H9 (cell line): ENCODE measurements at regions not wholly inside any gene's neighbourhood (a gene's known extent, or its start where the extent isn't known, plus 50 kb on each side); places are given as distances from the start of the nearest gene placed in this dataset.

Experiments
- DNase-seq: peaks from one replicate; pipeline ENCODE4 v3.0.0-alpha.2; 2017
- H2AFZ ChIP-seq: one replicate; pipeline ENCODE4 v1.6.1; 2013; ENCODE audit warnings: mild to moderate bottlenecking, low read length, control low read depth, moderate library complexity
- H2AK5ac ChIP-seq: 2 replicates; pipeline ENCODE4 v1.6.1; 2013; ENCODE audit warnings: low read length, control low read depth, mixed read lengths; ENCODE audit not compliant: insufficient read length
- H2BK120ac ChIP-seq: one replicate; pipeline ENCODE4 v1.6.1; 2013; ENCODE audit warnings: low read depth, mild to moderate bottlenecking, low read length, control low read depth, inconsistent platforms; ENCODE audit not compliant: poor library complexity, severe bottlenecking
- H2BK12ac ChIP-seq: 2 replicates; pipeline ENCODE4 v1.6.1; 2013; ENCODE audit warnings: low read length, control low read depth, mixed read lengths, low read depth; ENCODE audit not compliant: insufficient read length
- H2BK15ac ChIP-seq: 2 replicates; pipeline ENCODE4 v1.6.1; 2013; ENCODE audit warnings: low read depth, low read length, control low read depth
- H2BK20ac ChIP-seq: one replicate; pipeline ENCODE4 v1.6.1; 2013; ENCODE audit warnings: low read depth, mild to moderate bottlenecking, low read length, control low read depth, inconsistent platforms; ENCODE audit not compliant: poor library complexity, severe bottlenecking
- H2BK5ac ChIP-seq: 2 replicates; pipeline ENCODE4 v1.6.1; 2013; ENCODE audit warnings: low read length, control low read depth, mixed read lengths; ENCODE audit not compliant: insufficient read length
- H3K14ac ChIP-seq: 2 replicates; pipeline ENCODE4 v1.6.1; 2013; ENCODE audit warnings: low read length, control low read depth; ENCODE audit not compliant: insufficient read depth
- H3K18ac ChIP-seq: 2 replicates; pipeline ENCODE4 v1.6.1; 2013; ENCODE audit warnings: low read depth, mild to moderate bottlenecking, mixed read lengths, low read length, control low read depth; ENCODE audit not compliant: insufficient read length
- H3K23ac ChIP-seq: 2 replicates; pipeline ENCODE4 v1.6.1; 2013; ENCODE audit warnings: low read length, control low read depth, mixed read lengths, low read depth; ENCODE audit not compliant: insufficient read length
- H3K23me2 ChIP-seq: 2 replicates; pipeline ENCODE4 v1.6.1; 2013; ENCODE audit warnings: low read depth, mild to moderate bottlenecking, mixed read lengths, low read length, control low read depth; ENCODE audit not compliant: insufficient read length, poor library complexity, severe bottlenecking
- H3K27ac ChIP-seq: 2 replicates; pipeline ENCODE4 v1.5.1; 2013; ENCODE audit warnings: low read length, control low read depth, mixed read lengths, low read depth; ENCODE audit not compliant: insufficient read length
- H3K27me3 ChIP-seq: 2 replicates; pipeline ENCODE4 v1.6.1; 2013; ENCODE audit warnings: low read length, control low read depth, inconsistent platforms; ENCODE audit not compliant: insufficient read depth
- H3K4ac ChIP-seq: 2 replicates; pipeline ENCODE4 v1.6.1; 2013; ENCODE audit warnings: low read depth, mild to moderate bottlenecking, control low read depth, inconsistent platforms, low read length, moderate library complexity
- H3K4me1 ChIP-seq: 2 replicates; pipeline ENCODE4 v1.6.1; 2013; ENCODE audit warnings: low read length, control low read depth, inconsistent platforms; ENCODE audit not compliant: insufficient read depth
- H3K4me2 ChIP-seq: 2 replicates; pipeline ENCODE4 v1.6.1; 2013; ENCODE audit warnings: low read length, control low read depth, mixed read lengths; ENCODE audit not compliant: insufficient read length, insufficient read depth
- H3K56ac ChIP-seq: 2 replicates; pipeline ENCODE4 v1.6.1; 2013; ENCODE audit warnings: low read depth, mild to moderate bottlenecking, mixed read lengths, low read length, control low read depth; ENCODE audit not compliant: insufficient read length
- H3K79me1 ChIP-seq: 2 replicates; pipeline ENCODE4 v1.6.1; 2013; ENCODE audit warnings: low read depth, mild to moderate bottlenecking, moderate library complexity, low read length, control low read depth, inconsistent platforms; ENCODE audit not compliant: insufficient read depth, poor library complexity, severe bottlenecking
- H3K79me2 ChIP-seq: 2 replicates; pipeline ENCODE4 v1.6.1; 2013; ENCODE audit warnings: low read length, control low read depth, inconsistent platforms; ENCODE audit not compliant: insufficient read depth
- H3K9ac ChIP-seq: 2 replicates; pipeline ENCODE4 v1.6.1; 2013; ENCODE audit warnings: low read length, control low read depth, mixed read lengths; ENCODE audit not compliant: insufficient read length; ENCODE audit errors: extremely low read depth
- H3K9me3 ChIP-seq: one replicate; pipeline ENCODE4 v1.6.1; 2013; ENCODE audit warnings: low read depth, low read length, inconsistent platforms; ENCODE audit not compliant: control insufficient read depth
- H3T11ph ChIP-seq: one replicate; pipeline ENCODE4 v1.6.1; 2013; ENCODE audit warnings: mild to moderate bottlenecking, low read length, control low read depth, inconsistent platforms
- H4K20me1 ChIP-seq: one replicate; pipeline ENCODE4 v1.6.1; 2013; ENCODE audit not compliant: control insufficient read depth, insufficient read length, insufficient read depth
- H4K5ac ChIP-seq: 2 replicates; pipeline ENCODE4 v1.6.1; 2013; ENCODE audit warnings: low read depth, mild to moderate bottlenecking, mixed read lengths, low read length, control low read depth; ENCODE audit not compliant: insufficient read length
- H4K8ac ChIP-seq: replicated peaks from 2 replicates; pipeline ENCODE4 v1.6.1; 2013; ENCODE audit warnings: low read length, control low read depth, mixed read lengths, low read depth; ENCODE audit not compliant: insufficient read length
- H4K91ac ChIP-seq: 2 replicates; pipeline ENCODE4 v1.6.1; 2013; ENCODE audit warnings: low read depth, mild to moderate bottlenecking, moderate library complexity, mixed read lengths, low read length, control low read depth; ENCODE audit not compliant: insufficient read length
- H3K27ac Mint-ChIP-seq, 3 experiments: 2 replicates in 2 of 3; 3 replicates in 1 of 3; pipeline ENCODE4 v1.8.0; 2020 to 2021; ENCODE audit warnings: mixed read lengths in 3 of 3, mild to moderate bottlenecking in 1 of 3, moderate library complexity in 1 of 3
- H3K27me3 Mint-ChIP-seq: 2 replicates; pipeline ENCODE4 v1.8.0; 2021; ENCODE audit warnings: low read depth, mild to moderate bottlenecking, moderate library complexity, mixed read lengths
- H3K36me3 Mint-ChIP-seq, 3 experiments: 2 replicates in 2 of 3; 3 replicates in 1 of 3; pipeline ENCODE4 v1.8.0; 2020 to 2021; ENCODE audit warnings: low read depth in 3 of 3, mixed read lengths in 3 of 3; ENCODE audit not compliant: insufficient read depth in 1 of 3
- H3K4me1 Mint-ChIP-seq, 2 experiments: 2 replicates each; pipeline ENCODE4 v1.8.0; 2020; ENCODE audit warnings: mixed read lengths in 2 of 2
- H3K4me3 Mint-ChIP-seq, 2 experiments: 2 replicates in 1 of 2; 3 replicates in 1 of 2; pipeline ENCODE4 v1.8.0; 2020 to 2021; ENCODE audit warnings: mild to moderate bottlenecking in 2 of 2, mixed read lengths in 2 of 2, moderate library complexity in 1 of 2
- H3K9me3 Mint-ChIP-seq, 2 experiments: 2 replicates in 1 of 2; 3 replicates in 1 of 2; pipeline ENCODE4 v1.8.0; 2020; ENCODE audit warnings: mild to moderate bottlenecking in 2 of 2, mixed read lengths in 2 of 2, moderate library complexity in 1 of 2
- CTCF ChIP-seq: fragments of 200-600 bp; sonication (generic); conservative IDR thresholded peaks from 3 replicates; pipeline ENCODE4 v1.8.0; 2021; ENCODE audit warnings: antibody characterized with exemption, mild to moderate bottlenecking
- WGBS: extraction: QIAGEN DNeasy Blood & Tissue Kit; methylation state at CpG from one replicate; pipeline ENCODE4 v1.1.7; 2013; ENCODE audit warnings: missing lambda C conversion rate, low lambda C conversion rate, mixed read lengths; ENCODE audit not compliant: insufficient read length; ENCODE audit errors: extremely low coverage; 5-methylcytosine and 5-hydroxymethylcytosine counted together

- Histone ChIP-seq H2AFZ (no peak overlapping the region), H2BK12ac (no peak overlapping the region), H2BK15ac (no peak overlapping the region), H3K9me3 (no peaks in the 10 kb centered on the region), H4K91ac (no peak overlapping the region), H2BK5ac (no peak overlapping the region), H3K27ac (no peak overlapping the region), H4K20me1 (no peaks in the 10 kb centered on the region), H2BK120ac (no peak overlapping the region), H4K8ac (no peak overlapping the region), H3K23ac (no peak overlapping the region), H3K14ac (no peak overlapping the region), H3K9ac (no peak overlapping the region), H3K18ac (no peak overlapping the region), H3K27me3 (no peaks in the 10 kb centered on the region), H3T11ph (no peak overlapping the region), H4K5ac (no peak overlapping the region), H3K4me2 (no peak overlapping the region), H3K56ac (no peak overlapping the region), H3K79me1 (no peaks in the 10 kb centered on the region), H3K79me2 (no peaks in the 10 kb centered on the region), H3K4me1 (no peaks in the 10 kb centered on the region), H2AK5ac (no peak overlapping the region), H2BK20ac (no peak overlapping the region), H3K23me2 (no peaks in the 10 kb centered on the region), H3K4ac (no peak overlapping the region)
- H3K4me1 Mint-ChIP-seq: peaks cover 0 to 3% of the 10 kb centered on the region in 2 experiments; a peak in 1 of 4 replicates
- H3K27ac Mint-ChIP-seq: no peak overlapping the region
- no peaks in the 10 kb centered on the region for H3K27me3 Mint-ChIP-seq
- H3K36me3 Mint-ChIP-seq: no peaks in the 10 kb centered on the region
- TF ChIP-seq CTCF: no peak
- H3K9me3 Mint-ChIP-seq: no peaks in the 10 kb centered on the region
- no CpG with 5 or more reads among the region's 5 CpGs for WGBS
- DNase-seq: no peak
- H3K4me3 Mint-ChIP-seq: no peak overlapping the region
Observed at GRCh38 chr13:69597088-69597487, 510.5 kb upstream of the ATXN8OS start.
